Activated CD4-positive, alpha-beta memory T cell treated with anti-CD3 and anti-CD28 coated beads for 36 hours (primary cell): ENCODE measurements at regions not wholly inside any gene's neighbourhood (a gene's known extent, or its start where the extent isn't known, plus 50 kb on each side); places are given as distances from the start of the nearest gene placed in this dataset.

ENCODE experiments used
- CTCF ChIA-PET: fragments of 350-600 bp; sonication (Branson Sonifier 250); formaldehyde crosslinking; loops from one replicate; lab custom pipeline; 2021; ENCODE audit warnings: antibody characterized with exemption, inconsistent platforms; lab: Charles Lee
- POLR2A ChIA-PET: fragments of 350-600 bp; sonication (Branson Sonifier 250); formaldehyde crosslinking; loops from one replicate; lab custom pipeline; 2021; ENCODE audit warnings: antibody characterized with exemption; lab: Charles Lee
- DNase-seq: peaks from one replicate; pipeline ENCODE4 v3.0.0-alpha.2; 2020
- H3K27ac Mint-ChIP-seq: one replicate; pipeline ENCODE4 v1.8.0; 2021; ENCODE audit warnings: mixed read lengths
- H3K27me3 Mint-ChIP-seq: one replicate; pipeline ENCODE4 v1.8.0; 2021; ENCODE audit warnings: mixed read lengths
- H3K36me3 Mint-ChIP-seq: one replicate; pipeline ENCODE4 v1.8.0; 2021; ENCODE audit warnings: mixed read lengths
- H3K4me1 Mint-ChIP-seq: one replicate; pipeline ENCODE4 v1.8.0; 2021; ENCODE audit warnings: low read depth, mixed read lengths
- H3K4me3 Mint-ChIP-seq: one replicate; pipeline ENCODE4 v1.8.0; 2021; ENCODE audit warnings: mild to moderate bottlenecking, mixed read lengths
- H3K9me3 Mint-ChIP-seq: one replicate; pipeline ENCODE4 v1.8.0; 2021; ENCODE audit warnings: mixed read lengths
- intact Hi-C: fragments of 100-400 bp; cut with micrococcal nuclease; formaldehyde crosslinking; loops from one replicate; pipeline ENCODE4 v1.15.1; 2023

- H3K4me1 Mint-ChIP-seq: no peaks in the 10 kb centered on the region
- no peak overlapping the region for H3K27ac Mint-ChIP-seq
- H3K4me3 Mint-ChIP-seq: no peak overlapping the region
- CTCF ChIA-PET: no interaction called here
- POLR2A ChIA-PET: no interaction called here
- intact Hi-C loops: no loop called here
- no peaks in the 10 kb centered on the region for H3K9me3 Mint-ChIP-seq
- no peak for DNase-seq
- no peaks in the 10 kb centered on the region for H3K27me3 Mint-ChIP-seq
- no peaks in the 10 kb centered on the region for H3K36me3 Mint-ChIP-seq
Measured at GRCh38 chr18:45303026-45303425, 312.2 kb upstream of the SLC14A2 start.

- ChIA-PET POLR2A (no interaction called here), CTCF (no interaction called here)
- Mint-ChIP-seq H3K4me1 (no peaks in the 10 kb centered on the region), H3K9me3 (no peaks in the 10 kb centered on the region), H3K36me3 (no peaks in the 10 kb centered on the region), H3K4me3 (no peak overlapping the region), H3K27ac (no peak overlapping the region), H3K27me3 (peaks cover 2% of the 10 kb centered on the region)
- intact Hi-C loops: no loop called here
- no peak for DNase-seq
Measured at GRCh38 chr18:45304558-45304957, 310.7 kb upstream of the SLC14A2 start.

DNA sequence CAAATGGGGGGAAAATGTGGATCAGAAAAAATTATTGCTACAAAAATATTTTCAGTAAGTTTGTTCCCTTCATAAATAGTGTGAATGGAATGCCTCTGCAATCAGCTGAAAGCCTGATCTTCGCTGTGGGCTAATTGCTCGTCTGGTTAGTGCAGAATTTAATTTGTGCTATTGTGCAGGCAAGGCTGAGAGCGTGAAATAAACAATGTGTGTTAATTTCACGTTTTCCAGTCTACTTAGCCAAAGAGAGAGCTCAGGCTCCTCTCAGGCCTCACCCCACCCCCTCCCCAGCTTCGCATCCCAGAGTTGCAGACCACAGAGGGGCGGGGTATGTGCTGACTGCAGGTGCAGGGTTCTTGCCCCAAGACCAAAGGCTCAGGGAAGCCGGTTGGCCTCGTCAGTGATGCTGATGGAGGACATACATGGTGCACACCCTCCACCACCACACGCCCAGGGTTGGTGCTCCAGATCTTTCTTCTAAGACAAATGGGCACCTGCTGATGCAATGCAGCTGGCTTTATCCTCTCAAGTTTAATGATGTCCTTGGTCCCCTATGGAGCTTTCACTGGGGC lies 302.6 kb upstream of the SLC14A2 start:
- CTCF ChIA-PET: no interaction called here
- no peaks in the 10 kb centered on the region for H3K36me3 Mint-ChIP-seq
- DNase-seq: no peak
- H3K9me3 Mint-ChIP-seq: no peaks in the 10 kb centered on the region
- intact Hi-C loops: no loop called here
- no peaks in the 10 kb centered on the region for H3K4me1 Mint-ChIP-seq
- POLR2A ChIA-PET: no interaction called here
- peaks cover 4% of the 10 kb centered on the region for H3K27me3 Mint-ChIP-seq
- no peak overlapping the region for H3K27ac Mint-ChIP-seq
- no peak overlapping the region for H3K4me3 Mint-ChIP-seq

DNA sequence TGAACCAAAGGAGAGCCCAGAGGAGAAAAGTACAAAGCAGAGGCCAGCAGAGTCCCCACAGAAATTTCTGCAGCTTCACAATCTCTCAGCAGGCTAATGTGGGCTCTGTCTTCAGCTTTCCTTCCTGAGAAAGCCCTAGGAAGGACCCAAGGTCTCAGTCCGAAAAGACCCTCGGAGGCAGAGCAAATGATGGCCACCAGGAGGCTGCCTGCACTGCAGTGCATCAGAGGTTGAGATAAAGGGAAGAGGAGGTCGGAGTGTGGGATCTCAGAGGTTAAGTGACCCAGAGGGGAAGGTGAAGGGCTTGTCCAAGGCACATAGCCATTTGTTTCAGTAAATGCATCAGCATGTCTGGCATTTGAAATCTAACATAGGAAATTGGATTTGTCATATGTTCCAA lies 299.1 kb upstream of the SLC14A2 start:
- Mint-ChIP-seq H3K4me1 (no peaks in the 10 kb centered on the region), H3K36me3 (no peaks in the 10 kb centered on the region), H3K27ac (no peak overlapping the region), H3K4me3 (no peak overlapping the region), H3K27me3 (peaks cover 2% of the 10 kb centered on the region), H3K9me3 (no peaks in the 10 kb centered on the region)
- ChIA-PET POLR2A (no interaction called here), CTCF (no interaction called here)
- DNase-seq: no peak
- intact Hi-C loops: no loop called here

DNA sequence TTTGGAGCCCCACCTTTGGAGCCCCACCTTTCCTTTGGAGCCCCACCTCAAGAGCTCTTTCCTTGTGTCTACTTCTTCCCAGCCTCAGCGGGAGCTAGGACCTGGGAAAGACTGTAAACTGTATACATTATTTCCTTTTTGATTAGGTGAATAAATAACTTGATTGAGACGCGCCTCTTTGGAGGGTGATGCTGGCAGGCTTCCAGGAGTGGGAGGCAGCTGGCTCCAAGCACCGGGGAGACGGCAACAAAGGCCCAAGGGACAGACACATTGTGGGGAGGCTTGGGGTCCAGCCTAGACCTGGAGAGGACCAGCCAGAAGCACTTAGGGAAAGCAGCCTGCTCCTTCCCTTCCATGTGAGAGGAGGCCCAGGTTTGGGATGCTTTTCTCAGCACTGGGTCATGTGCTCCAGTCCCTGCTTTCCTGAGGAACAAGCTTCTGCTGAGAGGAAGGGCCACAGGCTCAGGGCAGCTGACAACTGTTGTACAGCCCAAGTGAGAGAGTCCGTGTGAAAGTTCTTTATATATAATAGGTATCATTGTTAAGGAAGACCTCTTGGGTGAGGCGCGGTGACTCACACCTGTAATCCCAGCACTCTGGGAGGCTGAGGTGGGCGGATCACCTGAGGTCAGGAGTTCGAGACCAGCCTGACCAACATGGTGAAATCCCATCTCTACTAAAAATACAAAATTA lies 297.2 kb upstream of the SLC14A2 start:
- POLR2A ChIA-PET: no interaction called here
- H3K4me1 Mint-ChIP-seq: no peaks in the 10 kb centered on the region

GRCh38 chr18:45320724-45321123 lies 294.6 kb upstream of the SLC14A2 start:
- no peak overlapping the region for H3K4me3 Mint-ChIP-seq
- no peaks in the 10 kb centered on the region for H3K27me3 Mint-ChIP-seq
- POLR2A ChIA-PET: no interaction called here
- no peak for DNase-seq
- no peak overlapping the region for H3K27ac Mint-ChIP-seq
- H3K36me3 Mint-ChIP-seq: no peaks in the 10 kb centered on the region
- CTCF ChIA-PET: no interaction called here
- H3K4me1 Mint-ChIP-seq: no peaks in the 10 kb centered on the region
- intact Hi-C loops: no loop called here
- no peaks in the 10 kb centered on the region for H3K9me3 Mint-ChIP-seq

More for the DNA sequence above, 297.2 kb upstream of the SLC14A2 start:
- Mint-ChIP-seq H3K9me3 (no peaks in the 10 kb centered on the region), H3K27me3 (peaks cover 2% of the 10 kb centered on the region), H3K4me3 (no peak overlapping the region), H3K36me3 (no peaks in the 10 kb centered on the region), H3K27ac (no peak overlapping the region)
- intact Hi-C loops: no loop called here
- DNase-seq: no peak
- CTCF ChIA-PET: interaction anchor here (1.1 kb wide), 1 partner anchor 10 kb away, joined by 4 read pairs; no protein-coding TSS in a partner anchor

DNA sequence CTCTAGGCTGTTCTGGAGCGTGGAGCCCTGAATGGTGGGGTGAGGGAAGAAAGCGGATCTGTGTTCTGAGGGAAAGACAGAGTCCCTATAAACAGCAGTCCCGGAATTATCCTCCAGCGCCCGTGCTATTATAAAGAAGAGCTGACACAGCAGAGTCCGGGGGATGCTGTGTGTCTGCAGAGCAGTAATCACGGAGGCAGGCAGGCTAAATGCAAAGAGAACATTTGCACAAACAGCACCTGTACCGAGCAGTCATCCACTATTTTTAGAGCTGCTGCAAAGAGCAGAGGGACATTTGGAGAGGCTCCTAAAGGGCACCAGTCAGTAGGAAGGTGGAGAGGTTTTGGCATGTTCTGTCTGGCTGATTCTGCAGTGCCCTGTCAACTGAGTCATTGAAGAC lies 293.8 kb upstream of the SLC14A2 start:
- ChIA-PET CTCF (no interaction called here), POLR2A (no interaction called here)
- Mint-ChIP-seq H3K4me3 (no peak overlapping the region), H3K27me3 (no peaks in the 10 kb centered on the region), H3K27ac (no peak overlapping the region), H3K36me3 (no peaks in the 10 kb centered on the region), H3K4me1 (no peaks in the 10 kb centered on the region), H3K9me3 (no peaks in the 10 kb centered on the region)
- intact Hi-C loops: no loop called here
- no peak for DNase-seq

GRCh38 chr18:45322343-45322742 lies 292.9 kb upstream of the SLC14A2 start:
- no peak overlapping the region for H3K27ac Mint-ChIP-seq
- H3K4me1 Mint-ChIP-seq: no peaks in the 10 kb centered on the region
- H3K9me3 Mint-ChIP-seq: no peaks in the 10 kb centered on the region
- no peaks in the 10 kb centered on the region for H3K36me3 Mint-ChIP-seq
- ChIA-PET CTCF (no interaction called here), POLR2A (no interaction called here)
- DNase-seq: no peak
- intact Hi-C loops: no loop called here
- no peaks in the 10 kb centered on the region for H3K27me3 Mint-ChIP-seq
- no peak overlapping the region for H3K4me3 Mint-ChIP-seq

GRCh38 chr18:45324101-45324494 lies 291.2 kb upstream of the SLC14A2 start:
- intact Hi-C loops: no loop called here
- no peaks in the 10 kb centered on the region for H3K27me3 Mint-ChIP-seq
- H3K4me3 Mint-ChIP-seq: no peak overlapping the region
- no peaks in the 10 kb centered on the region for H3K4me1 Mint-ChIP-seq
- no peaks in the 10 kb centered on the region for H3K36me3 Mint-ChIP-seq
- no peak overlapping the region for H3K27ac Mint-ChIP-seq
- CTCF ChIA-PET: no interaction called here
- H3K9me3 Mint-ChIP-seq: no peaks in the 10 kb centered on the region
- DNase-seq: no peak
- POLR2A ChIA-PET: no interaction called here

DNA sequence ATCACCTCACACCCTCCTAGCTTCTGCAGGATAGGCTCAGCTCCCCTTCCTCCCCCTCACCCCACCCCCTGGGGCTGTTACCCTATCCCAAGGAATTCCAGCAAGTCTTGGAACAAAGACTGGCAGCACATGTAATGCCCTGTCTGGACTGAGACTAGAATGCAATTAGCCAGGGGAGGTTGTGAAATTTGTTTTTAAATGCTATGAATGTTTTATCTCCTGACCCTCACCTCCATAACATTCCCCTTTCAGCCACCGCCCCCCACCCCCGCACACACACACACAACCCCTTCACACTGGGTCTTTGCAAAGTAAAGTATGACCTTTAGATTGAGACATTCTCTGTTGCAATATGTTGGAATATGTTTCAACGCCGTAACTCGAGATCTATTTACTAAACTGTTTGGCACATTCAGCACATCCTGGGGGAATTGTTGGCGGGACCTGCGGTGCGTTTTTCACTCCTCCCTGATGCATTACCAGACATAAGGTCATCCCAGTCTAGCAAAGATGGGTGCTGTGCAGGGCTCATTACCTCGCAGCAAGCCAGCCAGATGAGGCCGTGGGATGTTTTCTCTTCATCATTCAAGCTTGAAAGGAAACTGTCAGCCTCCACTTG lies 290.7 kb upstream of the SLC14A2 start:
- Mint-ChIP-seq H3K9me3 (no peaks in the 10 kb centered on the region), H3K36me3 (no peaks in the 10 kb centered on the region), H3K27ac (no peak overlapping the region), H3K27me3 (no peaks in the 10 kb centered on the region), H3K4me3 (no peak overlapping the region), H3K4me1 (no peaks in the 10 kb centered on the region)
- DNase-seq: no peak
- intact Hi-C loops: no loop called here
- CTCF ChIA-PET: no interaction called here
- POLR2A ChIA-PET: no interaction called here

GRCh38 chr18:45325778-45326177 lies 289.5 kb upstream of the SLC14A2 start:
- no peak for DNase-seq
- no peaks in the 10 kb centered on the region for H3K9me3 Mint-ChIP-seq
- CTCF ChIA-PET: no interaction called here

GRCh38 chr18:45326505-45326904 lies 288.8 kb upstream of the SLC14A2 start:
- no peak for DNase-seq
- Mint-ChIP-seq H3K36me3 (no peaks in the 10 kb centered on the region), H3K4me1 (no peaks in the 10 kb centered on the region), H3K27me3 (no peaks in the 10 kb centered on the region), H3K4me3 (no peak overlapping the region), H3K27ac (no peak overlapping the region), H3K9me3 (no peaks in the 10 kb centered on the region)
- ChIA-PET POLR2A (no interaction called here), CTCF (no interaction called here)
- intact Hi-C loops: no loop called here

More at GRCh38 chr18:45325778-45326177, 289.5 kb upstream of the SLC14A2 start:
- H3K4me1 Mint-ChIP-seq: no peaks in the 10 kb centered on the region
- intact Hi-C loops: no loop called here
- no peak overlapping the region for H3K4me3 Mint-ChIP-seq
- H3K36me3 Mint-ChIP-seq: no peaks in the 10 kb centered on the region
- no peaks in the 10 kb centered on the region for H3K27me3 Mint-ChIP-seq
- POLR2A ChIA-PET: no interaction called here
- no peak overlapping the region for H3K27ac Mint-ChIP-seq

DNA sequence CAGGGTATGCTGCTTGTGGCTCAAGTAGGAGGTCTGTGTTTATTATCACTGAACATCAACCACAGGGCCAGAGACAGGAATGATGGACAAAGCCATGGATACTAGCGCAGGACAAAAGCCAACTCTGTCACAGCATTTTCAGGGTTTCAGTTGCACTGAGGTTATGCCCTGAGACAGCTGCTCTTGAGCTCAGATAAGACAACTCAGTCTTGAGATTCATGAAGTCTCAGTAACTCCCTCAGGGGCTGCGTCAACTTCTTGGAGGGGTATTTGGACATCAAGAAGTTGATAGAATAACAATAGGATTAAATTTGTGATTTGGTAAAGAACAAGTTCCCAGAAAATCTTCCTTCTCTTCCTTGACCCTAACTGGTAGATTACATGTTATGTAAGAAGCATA lies 287.0 kb upstream of the SLC14A2 start:
- ChIA-PET POLR2A (no interaction called here), CTCF (no interaction called here)
- Mint-ChIP-seq H3K4me3 (no peak overlapping the region), H3K36me3 (no peaks in the 10 kb centered on the region), H3K9me3 (no peaks in the 10 kb centered on the region), H3K27ac (no peak overlapping the region), H3K27me3 (no peaks in the 10 kb centered on the region), H3K4me1 (no peaks in the 10 kb centered on the region)
- intact Hi-C loops: no loop called here
- no peak for DNase-seq
